ENCODE measurements at regions not wholly inside any gene's neighbourhood (a gene's known extent, or its start where the extent isn't known, plus 50 kb on each side); places are given as distances from the start of the nearest gene placed in this dataset.
"Not testable (repeated sequence)": the region's sequence is repeated elsewhere in the genome, so short reads cannot be mapped to it uniquely, and the experiment has no call there.

DNA sequence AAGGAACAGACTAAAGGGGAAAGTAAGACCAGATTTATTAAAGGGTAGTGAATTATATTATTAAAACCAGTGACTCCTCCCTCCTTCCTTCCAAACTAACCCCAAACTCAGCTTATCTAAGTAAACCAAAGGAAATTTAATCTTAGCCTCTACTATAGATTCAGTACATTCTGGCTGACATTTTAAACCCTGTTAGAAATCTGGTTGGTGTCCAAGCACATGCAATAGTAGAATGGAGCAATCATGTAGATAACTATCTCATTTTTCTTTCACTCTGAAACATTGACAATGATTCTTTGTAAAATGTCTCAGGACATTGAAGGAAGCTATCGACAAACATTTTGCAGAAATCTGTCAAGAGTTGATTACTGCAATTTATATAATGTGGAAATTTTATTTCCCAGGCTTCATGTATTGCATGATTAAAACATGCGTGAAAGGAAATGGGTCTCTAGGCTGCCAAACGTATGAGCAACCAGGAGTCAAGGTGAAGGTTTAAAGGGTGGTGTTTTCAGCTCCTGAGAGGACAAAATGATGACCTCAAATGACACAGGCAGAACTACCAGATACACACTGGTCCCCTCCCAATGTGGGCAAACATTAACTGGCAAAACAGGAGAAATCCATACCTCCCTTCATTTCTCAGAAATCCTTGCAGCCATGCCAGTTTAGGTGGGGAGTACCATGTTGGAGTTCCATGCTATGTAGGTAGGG, 58.2 kb upstream of the RBM47 start:
- Mint-ChIP-seq H3K36me3 (no peaks in the 10 kb centered on the region), H3K27me3 (no peaks in the 10 kb centered on the region), H3K9me3 (no peaks in the 10 kb centered on the region), H3K27ac (no peak overlapping the region), H3K4me3 (no peak overlapping the region), H3K4me1 (peaks cover 0 to 4% (median 2%) of the 10 kb centered on the region in 3 donors)
- Histone ChIP-seq H3K27ac (ENCODE audit: low read length) (no peak overlapping the region), H3K27me3 (replicated peaks in 1 of 2; ENCODE audit: control insufficient read depth in 2 of 2, extremely low read depth in 1 of 2, insufficient read depth in 2 of 2, low read length in 1 of 2) (peaks cover 0 to 3% of the 10 kb centered on the region in 2 experiments), H3K4me3 (ENCODE audit: control insufficient read depth in 1 of 2, extremely low read depth in 1 of 2, low read length in 1 of 2) (no peak overlapping the region), H3K4me1 (ENCODE audit: control insufficient read depth in 1 of 2, extremely low read depth in 1 of 2, insufficient read depth in 2 of 2, low read length in 2 of 2) (no peaks in the 10 kb centered on the region), H3K36me3 (ENCODE audit: control insufficient read depth in 2 of 2, extremely low read depth in 1 of 2, insufficient read depth in 1 of 2, low read length in 1 of 2) (no peaks in the 10 kb centered on the region), H3K9me3 (no peaks in the 10 kb centered on the region)
- no CpG with 5 or more reads among the region's 3 CpGs for WGBS (ENCODE audit: insufficient coverage)
- no peak for ATAC-seq (replicated peaks in 1 of 4)
- DNase-seq: no peak
- CTCF ChIA-PET: no interaction called here
- POLR2A ChIA-PET: no interaction called here

DNA sequence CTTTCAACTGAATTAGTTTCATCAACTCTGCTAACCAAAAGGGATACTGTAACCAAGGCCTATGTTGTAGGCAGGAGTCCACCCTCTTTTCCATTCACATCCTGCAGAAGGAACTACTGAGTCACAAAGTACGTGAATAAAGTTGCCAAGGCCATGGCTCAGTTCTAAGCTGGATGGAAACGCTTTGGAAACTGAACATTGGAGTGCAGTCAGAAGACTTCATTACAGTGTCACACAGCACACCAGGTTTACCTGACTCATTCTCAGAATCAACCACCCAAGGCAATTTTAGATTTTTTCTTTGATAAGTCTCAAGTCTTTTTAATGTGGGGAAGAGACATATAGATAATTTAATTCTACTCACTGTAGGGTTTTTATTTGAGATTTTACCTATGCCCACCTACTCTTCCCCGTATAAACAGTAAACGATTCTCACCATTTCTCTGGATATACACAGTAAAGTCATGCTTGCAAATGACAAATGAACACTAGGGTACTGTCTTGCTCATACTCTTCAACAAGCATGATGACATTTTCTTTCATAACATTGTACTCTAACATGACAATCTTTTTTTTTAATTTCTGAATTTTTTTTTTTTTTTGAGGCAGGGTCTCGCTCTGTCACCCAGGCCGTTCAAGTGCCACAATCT, 58.9 kb upstream of the RBM47 start:
- ATAC-seq (replicated peaks in 1 of 4): no peak

DNA sequence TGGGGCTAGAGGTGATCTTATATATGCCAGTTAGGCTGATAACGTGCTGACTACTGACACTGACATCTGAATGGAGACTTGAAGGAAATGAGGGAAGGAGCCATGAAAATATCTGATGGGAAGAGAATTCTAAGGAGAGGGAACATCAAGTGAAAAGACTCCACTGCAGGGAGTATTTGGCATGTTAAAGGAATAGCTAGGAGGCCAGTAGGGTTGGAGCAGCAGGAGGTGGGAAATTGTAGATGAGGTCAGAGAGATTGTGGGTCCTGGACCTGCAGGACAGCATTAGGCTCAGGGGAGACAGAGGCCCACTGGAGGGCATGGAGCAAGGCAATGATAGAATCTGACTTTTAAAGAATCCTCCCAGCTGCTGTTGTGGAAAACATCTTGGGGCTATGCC, 55.8 kb upstream of the NSUN7 start:
- no peaks in the 10 kb centered on the region for H3K27me3 Mint-ChIP-seq
- Histone ChIP-seq H3K27ac (ENCODE audit: low read length) (no peak overlapping the region), H3K27me3 (replicated peaks in 1 of 2; ENCODE audit: control insufficient read depth in 2 of 2, extremely low read depth in 1 of 2, insufficient read depth in 2 of 2, low read length in 1 of 2) (peaks cover 0 to 2% of the 10 kb centered on the region in 2 experiments), H3K4me1 (ENCODE audit: control insufficient read depth in 1 of 2, extremely low read depth in 1 of 2, insufficient read depth in 2 of 2, low read length in 2 of 2) (no peaks in the 10 kb centered on the region), H3K9me3 (no peaks in the 10 kb centered on the region), H3K36me3 (ENCODE audit: control insufficient read depth in 2 of 2, extremely low read depth in 1 of 2, insufficient read depth in 1 of 2, low read length in 1 of 2) (no peaks in the 10 kb centered on the region), H3K4me3 (ENCODE audit: control insufficient read depth in 1 of 2, extremely low read depth in 1 of 2, low read length in 1 of 2) (no peak overlapping the region)
- H3K27ac Mint-ChIP-seq: no peak overlapping the region
- no peak overlapping the region for H3K4me3 Mint-ChIP-seq
- no peaks in the 10 kb centered on the region for H3K9me3 Mint-ChIP-seq
- no peak for ATAC-seq (replicated peaks in 1 of 4)
- 60% methylated on average over 1 of the region's 1 CpG for WGBS (ENCODE audit: insufficient coverage)
- POLR2A ChIA-PET: no interaction called here
- H3K4me1 Mint-ChIP-seq: no peaks in the 10 kb centered on the region
- CTCF ChIA-PET: no interaction called here
- no peak for DNase-seq
- no peaks in the 10 kb centered on the region for H3K36me3 Mint-ChIP-seq

More for the DNA sequence above, 58.9 kb upstream of the RBM47 start:
- no peak for DNase-seq
- H3K27me3 ChIP-seq (replicated peaks in 1 of 2; ENCODE audit: control insufficient read depth in 2 of 2, extremely low read depth in 1 of 2, insufficient read depth in 2 of 2, low read length in 1 of 2): peaks cover 0 to 3% of the 10 kb centered on the region in 2 experiments
- Mint-ChIP-seq H3K27ac (no peak overlapping the region), H3K4me3 (no peak overlapping the region), H3K4me1 (peaks cover 0 to 4% (median 2%) of the 10 kb centered on the region in 3 donors), H3K9me3 (no peaks in the 10 kb centered on the region), H3K36me3 (no peaks in the 10 kb centered on the region), H3K27me3 (no peaks in the 10 kb centered on the region)
- H3K36me3 ChIP-seq (ENCODE audit: control insufficient read depth in 2 of 2, extremely low read depth in 1 of 2, insufficient read depth in 1 of 2, low read length in 1 of 2): no peaks in the 10 kb centered on the region
- no peak overlapping the region for H3K4me3 ChIP-seq (ENCODE audit: control insufficient read depth in 1 of 2, extremely low read depth in 1 of 2, low read length in 1 of 2)
- POLR2A ChIA-PET: no interaction called here
- no peak overlapping the region for H3K27ac ChIP-seq (ENCODE audit: low read length)
- CTCF ChIA-PET: no interaction called here
- H3K4me1 ChIP-seq (ENCODE audit: control insufficient read depth in 1 of 2, extremely low read depth in 1 of 2, insufficient read depth in 2 of 2, low read length in 2 of 2): no peaks in the 10 kb centered on the region
- WGBS (ENCODE audit: insufficient coverage): 60% methylated on average over 1 of the region's 6 CpGs
- H3K9me3 ChIP-seq: no peaks in the 10 kb centered on the region

DNA sequence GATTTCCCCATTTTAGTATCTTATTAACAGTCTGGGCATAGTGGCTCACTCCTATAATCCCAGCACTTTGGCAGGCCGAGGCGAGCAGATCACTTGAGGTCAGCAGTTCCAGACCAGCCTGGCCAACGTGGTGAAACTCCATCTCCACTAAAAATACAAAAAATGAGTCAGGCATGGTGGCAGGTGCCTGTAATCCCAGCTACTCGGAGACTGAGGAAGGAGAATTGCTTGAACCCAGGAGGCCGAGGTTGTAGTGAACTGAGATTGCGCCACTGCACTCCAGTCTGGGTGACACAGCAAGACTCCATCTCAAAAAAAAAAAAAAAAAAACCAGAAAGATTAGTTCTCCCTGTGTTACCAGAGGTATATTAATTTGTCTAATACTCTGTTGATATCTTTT, 52.3 kb upstream of the NSUN7 start:
- POLR2A ChIA-PET; DNase-seq; H3K27ac ChIP-seq (ENCODE audit: low read length); H3K4me1 Mint-ChIP-seq; H3K27me3 ChIP-seq (replicated peaks in 1 of 2; ENCODE audit: control insufficient read depth in 2 of 2, extremely low read depth in 1 of 2, insufficient read depth in 2 of 2, low read length in 1 of 2); H3K36me3 ChIP-seq (ENCODE audit: control insufficient read depth in 2 of 2, extremely low read depth in 1 of 2, insufficient read depth in 1 of 2, low read length in 1 of 2); H3K27me3 Mint-ChIP-seq; H3K4me3 ChIP-seq (ENCODE audit: control insufficient read depth in 1 of 2, extremely low read depth in 1 of 2, low read length in 1 of 2); H3K9me3 Mint-ChIP-seq; H3K36me3 Mint-ChIP-seq; ATAC-seq (replicated peaks in 1 of 4); H3K4me3 Mint-ChIP-seq; H3K9me3 ChIP-seq; H3K4me1 ChIP-seq (ENCODE audit: control insufficient read depth in 1 of 2, extremely low read depth in 1 of 2, insufficient read depth in 2 of 2, low read length in 2 of 2); H3K27ac Mint-ChIP-seq: not testable (repeated sequence)
- CTCF ChIA-PET: interaction anchor here in 1 of 2 donors (0.7 kb wide), 1 partner anchor 68 kb away, joined by 6 read pairs; no protein-coding TSS in a partner anchor
- WGBS (ENCODE audit: insufficient coverage): 100% methylated on average over 2 of the region's 6 CpGs

DNA sequence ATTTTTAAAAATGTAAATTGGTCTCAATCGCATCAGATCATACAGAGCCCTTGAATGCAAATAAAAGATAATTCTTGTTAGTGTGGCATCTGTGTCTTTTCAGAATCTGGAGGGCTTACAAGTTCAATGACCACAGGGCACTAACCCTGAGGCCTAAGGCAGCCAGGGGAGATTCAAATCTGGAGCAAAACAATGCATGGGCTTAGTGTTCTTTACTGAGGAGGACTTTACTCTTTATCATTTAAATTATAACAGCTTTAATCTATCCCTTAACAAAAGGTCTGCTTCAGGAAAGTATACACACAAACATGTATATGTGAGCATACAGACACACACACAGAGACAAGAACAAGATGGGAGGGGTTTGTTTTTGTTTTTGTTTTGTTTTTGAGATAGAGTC, 51.0 kb upstream of the NSUN7 start:
- no peak overlapping the region for H3K4me3 Mint-ChIP-seq
- CTCF ChIA-PET: no interaction called here
- no peak overlapping the region for H3K27ac Mint-ChIP-seq
- H3K27me3 ChIP-seq (replicated peaks in 1 of 2; ENCODE audit: control insufficient read depth in 2 of 2, extremely low read depth in 1 of 2, insufficient read depth in 2 of 2, low read length in 1 of 2): peaks cover 0 to 2% of the 10 kb centered on the region in 2 experiments
- no peaks in the 10 kb centered on the region for H3K9me3 ChIP-seq
- POLR2A ChIA-PET: interaction anchor here in 1 of 2 donors (0.6 kb wide), 1 partner anchor 158 kb away, joined by 9 read pairs; no protein-coding TSS in a partner anchor
- WGBS (ENCODE audit: insufficient coverage): no CpG with 5 or more reads among the region's 1 CpG
- no peaks in the 10 kb centered on the region for H3K36me3 Mint-ChIP-seq
- H3K4me3 ChIP-seq (ENCODE audit: control insufficient read depth in 1 of 2, extremely low read depth in 1 of 2, low read length in 1 of 2): no peak overlapping the region
- no peaks in the 10 kb centered on the region for H3K9me3 Mint-ChIP-seq
- peaks cover 0 to 13% (median 12%) of the 10 kb centered on the region in 3 donors for H3K4me1 Mint-ChIP-seq
- H3K4me1 ChIP-seq (ENCODE audit: control insufficient read depth in 1 of 2, extremely low read depth in 1 of 2, insufficient read depth in 2 of 2, low read length in 2 of 2): no peaks in the 10 kb centered on the region
- H3K27me3 Mint-ChIP-seq: no peaks in the 10 kb centered on the region
- H3K27ac ChIP-seq (ENCODE audit: low read length): no peak overlapping the region
- H3K36me3 ChIP-seq (ENCODE audit: control insufficient read depth in 2 of 2, extremely low read depth in 1 of 2, insufficient read depth in 1 of 2, low read length in 1 of 2): no peaks in the 10 kb centered on the region
- no peak for DNase-seq
- no peak for ATAC-seq (replicated peaks in 1 of 4)

DNA sequence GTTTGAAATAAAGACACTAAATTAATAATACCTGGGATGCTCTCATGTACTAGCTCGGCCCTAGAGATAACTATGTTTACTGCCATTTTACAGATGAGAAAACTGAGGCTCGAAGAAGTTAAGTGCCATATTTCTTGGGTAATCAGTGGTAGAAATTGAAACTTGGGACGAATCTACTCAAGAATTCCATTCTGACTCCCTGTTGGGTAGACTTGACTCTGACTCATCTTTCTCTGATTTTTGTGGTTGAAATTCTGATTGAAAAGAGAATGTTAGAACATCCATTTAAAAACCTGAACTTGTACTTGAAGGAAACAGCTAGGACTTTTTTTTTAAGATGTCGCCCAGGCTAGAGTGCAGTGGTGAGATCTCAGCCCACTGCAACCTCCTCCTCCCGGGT, 50.1 kb upstream of the NSUN7 start:
- H3K27ac ChIP-seq (ENCODE audit: low read length): no peak overlapping the region
- no peaks in the 10 kb centered on the region for H3K27me3 ChIP-seq (replicated peaks in 1 of 2; ENCODE audit: control insufficient read depth in 2 of 2, extremely low read depth in 1 of 2, insufficient read depth in 2 of 2, low read length in 1 of 2)
- Mint-ChIP-seq H3K9me3 (no peaks in the 10 kb centered on the region), H3K27ac (no peak overlapping the region), H3K36me3 (no peaks in the 10 kb centered on the region), H3K4me1 (peaks cover 0 to 13% (median 12%) of the 10 kb centered on the region in 3 donors), H3K27me3 (no peaks in the 10 kb centered on the region), H3K4me3 (no peak overlapping the region)
- ATAC-seq (replicated peaks in 1 of 4) (no peak), DNase-seq (no peak)
- no peaks in the 10 kb centered on the region for H3K9me3 ChIP-seq
- CTCF ChIA-PET: no interaction called here
- no peaks in the 10 kb centered on the region for H3K36me3 ChIP-seq (ENCODE audit: control insufficient read depth in 2 of 2, extremely low read depth in 1 of 2, insufficient read depth in 1 of 2, low read length in 1 of 2)
- 70% methylated on average over 2 of the region's 5 CpGs for WGBS (ENCODE audit: insufficient coverage)
- no peak overlapping the region for H3K4me3 ChIP-seq (ENCODE audit: control insufficient read depth in 1 of 2, extremely low read depth in 1 of 2, low read length in 1 of 2)
- no peaks in the 10 kb centered on the region for H3K4me1 ChIP-seq (ENCODE audit: control insufficient read depth in 1 of 2, extremely low read depth in 1 of 2, insufficient read depth in 2 of 2, low read length in 2 of 2)
- POLR2A ChIA-PET: no interaction called here

Data from T-cell (primary cell).